HG02588 (cell line): ENCODE measurements at regions not wholly inside any gene's neighbourhood (a gene's known extent, or its start where the extent isn't known, plus 50 kb on each side); places are given as distances from the start of the nearest gene placed in this dataset.
"Not testable (repeated sequence)": the region's sequence is repeated elsewhere in the genome, so short reads cannot be mapped to it uniquely, and the experiment has no call there.

Source experiments
- ATAC-seq: cut with Tn5 transposase; IDR thresholded peaks from one replicate; pipeline ENCODE4 v1.9.1; 2021; ENCODE audit warnings: mild to moderate bottlenecking, moderate library complexity; ENCODE audit not compliant: unreplicated experiment

DNA sequence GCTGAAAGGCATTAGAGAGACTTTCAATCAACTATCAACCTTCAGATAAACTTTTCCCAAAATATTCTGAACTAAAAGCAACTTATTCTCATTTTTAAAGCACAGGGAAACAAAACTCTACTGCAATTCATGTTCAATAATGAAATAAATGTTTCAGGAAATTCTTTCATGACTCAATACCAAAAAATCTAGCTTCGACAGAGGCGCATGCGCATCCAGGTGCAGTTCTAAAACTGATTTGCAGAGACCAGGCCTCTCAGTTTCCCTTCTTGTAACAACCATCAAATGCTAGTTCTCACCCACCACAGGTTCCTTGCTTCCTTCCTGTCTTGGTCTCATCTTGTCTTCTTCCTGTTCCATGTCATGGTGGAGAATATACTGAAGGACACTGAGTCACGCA lies 55.3 kb upstream of the NRBF2 start:
- no peak for ATAC-seq

DNA sequence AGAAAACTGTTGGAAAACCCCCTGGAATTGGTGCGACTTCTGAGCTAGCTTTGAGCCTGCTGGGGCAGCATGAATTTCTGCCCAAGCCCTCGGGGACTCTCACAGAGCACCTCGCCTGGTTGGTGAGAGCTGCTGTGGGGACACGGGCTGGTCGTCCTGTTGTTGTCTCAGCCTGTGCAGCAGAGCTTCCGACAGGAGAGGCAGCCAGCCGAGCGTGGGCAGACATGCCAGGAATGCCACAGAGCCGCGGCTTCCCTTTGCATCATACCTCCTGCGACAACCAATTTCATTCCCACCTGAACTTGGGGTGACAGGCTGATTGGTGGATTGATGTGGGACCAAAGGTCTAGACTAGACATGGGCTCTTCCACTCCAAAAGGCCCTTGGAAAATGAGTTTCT lies 60.2 kb upstream of the NRBF2 start:
- ATAC-seq: no peak

DNA sequence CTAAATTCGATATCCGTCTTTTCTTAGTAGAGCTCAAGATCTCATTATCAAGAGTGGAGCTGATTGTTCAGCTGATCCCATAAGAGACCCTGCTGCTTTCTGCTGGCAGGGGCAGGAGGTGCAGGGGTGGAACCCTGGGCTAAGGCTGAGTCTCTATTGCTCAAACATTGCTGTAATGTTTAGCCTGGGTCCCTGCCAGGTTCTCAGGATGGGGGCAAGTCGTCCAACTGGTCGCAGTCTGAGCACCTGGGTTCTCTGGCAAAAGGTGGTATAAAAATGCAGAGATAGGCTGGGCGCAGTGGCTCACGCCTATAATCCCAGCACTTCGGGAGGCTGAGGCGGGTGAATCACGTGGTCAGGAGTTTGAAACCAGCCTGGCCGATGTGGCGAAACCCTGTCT lies 62.0 kb upstream of the NRBF2 start:
- ATAC-seq: no peak

DNA sequence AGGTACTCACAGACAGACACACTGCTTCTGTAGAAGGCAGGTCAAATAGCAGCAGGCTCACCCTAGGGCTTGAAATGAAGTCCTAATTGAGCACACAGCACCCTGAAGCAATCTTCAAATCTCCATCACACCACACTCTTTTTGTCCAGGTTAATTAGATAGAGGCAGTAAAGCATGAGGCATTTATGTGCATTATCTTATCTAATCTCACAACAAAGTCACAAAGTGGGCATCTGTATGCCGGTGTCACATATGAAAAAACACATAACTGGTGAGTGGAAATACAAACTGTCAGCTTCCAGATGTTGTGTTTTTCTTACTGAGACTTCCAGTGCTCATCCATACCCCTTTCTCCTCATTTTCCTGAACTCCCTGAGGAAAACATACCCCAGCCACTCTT lies 63.8 kb upstream of the NRBF2 start:
- no peak for ATAC-seq

DNA sequence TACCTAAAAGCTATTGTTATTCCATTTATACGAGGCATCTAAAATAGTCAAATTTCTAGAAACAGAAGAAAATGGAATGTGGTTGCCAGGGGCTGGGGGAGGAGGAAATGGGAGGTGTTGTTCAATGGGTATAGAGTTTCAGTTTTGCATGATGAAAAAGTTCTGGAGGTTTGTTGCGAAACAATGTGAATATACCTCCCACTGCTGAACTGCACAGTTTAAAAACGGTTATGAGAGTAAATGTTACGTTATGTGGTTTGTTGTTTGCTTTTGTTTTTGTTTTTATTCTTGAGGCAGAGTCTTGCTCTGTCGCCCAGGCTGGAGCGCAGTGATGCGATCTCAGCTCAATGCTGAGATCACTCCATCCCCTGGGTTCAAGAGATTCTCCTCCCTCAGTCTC lies 64.9 kb upstream of the NRBF2 start:
- no peak for ATAC-seq

DNA sequence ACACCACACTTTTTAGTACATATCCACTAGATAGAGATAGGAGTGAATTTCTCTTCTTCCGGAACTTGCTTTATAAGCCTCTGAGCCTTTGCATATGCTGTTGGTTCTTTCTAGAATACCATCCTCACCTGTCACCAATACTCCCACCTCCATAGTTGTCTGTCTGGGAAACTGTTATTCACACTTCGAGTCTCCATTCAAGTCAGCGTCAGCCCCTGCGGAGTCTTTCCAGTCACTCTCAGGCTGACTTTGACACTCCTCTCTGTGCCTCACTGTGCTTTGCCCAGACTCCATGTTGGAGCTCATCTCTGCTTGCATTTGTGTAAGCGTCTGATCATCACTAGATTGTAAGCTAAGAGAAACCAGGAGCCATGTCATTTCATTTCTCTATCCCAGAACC lies 66.5 kb upstream of the NRBF2 start:
- ATAC-seq: no peak

DNA sequence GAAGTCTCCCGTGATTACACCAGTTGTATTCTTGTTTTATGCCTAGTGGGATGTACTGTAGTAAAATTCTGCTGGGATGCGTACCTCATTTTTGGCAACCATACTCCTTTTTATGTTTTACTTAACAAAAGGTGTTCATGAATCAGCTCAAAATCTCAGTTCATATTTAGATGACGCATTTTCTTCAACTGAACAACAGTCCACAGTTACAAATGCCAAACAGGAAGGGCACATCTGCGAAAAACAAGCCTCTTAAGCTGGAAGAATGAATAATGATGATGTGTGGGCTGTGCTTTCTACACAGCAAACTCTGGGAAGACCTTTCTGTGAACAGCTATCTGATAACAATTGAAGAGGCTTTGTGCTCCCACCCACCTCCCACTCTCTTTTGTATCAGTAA lies 68.4 kb upstream of the NRBF2 start:
- ATAC-seq: no peak

DNA sequence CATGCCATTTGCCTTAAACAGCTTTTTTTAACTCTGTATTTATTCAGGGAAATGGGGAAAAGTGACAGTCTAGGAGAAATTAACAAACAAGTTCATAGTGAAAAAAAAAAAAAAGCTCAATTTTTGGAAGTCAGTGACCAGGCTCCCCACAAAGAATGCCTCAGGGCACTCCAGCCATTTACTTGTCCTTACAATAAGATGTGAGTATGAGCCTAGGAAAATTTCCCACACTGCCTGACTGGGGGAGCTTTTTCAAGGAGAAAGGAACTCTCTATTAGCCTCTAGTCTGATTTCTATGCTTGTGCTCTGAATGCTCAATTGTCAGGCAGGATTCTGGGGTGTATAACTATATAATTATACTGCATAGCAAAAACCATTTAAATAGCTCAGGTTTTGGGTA lies 74.9 kb upstream of the NRBF2 start:
- no peak for ATAC-seq

DNA sequence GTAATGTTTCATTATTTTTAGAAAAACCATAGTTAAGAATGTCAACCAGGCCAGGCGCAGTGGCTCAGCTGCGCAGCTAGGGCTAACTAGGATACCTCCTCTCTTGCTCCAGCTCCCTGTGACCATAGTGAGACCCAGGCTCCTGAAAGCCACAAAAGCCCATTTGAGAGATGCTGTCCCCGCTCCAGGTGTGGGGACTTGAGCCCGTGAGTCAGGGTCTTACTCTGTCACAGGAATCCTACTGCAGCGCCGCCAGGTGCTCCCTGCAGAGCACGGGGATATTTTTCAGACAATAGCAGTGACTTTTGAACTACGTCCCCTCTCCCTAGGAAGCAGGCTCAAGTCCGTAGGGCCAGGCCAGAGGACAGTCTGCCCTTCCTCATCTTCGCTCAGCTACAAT lies 75.6 kb upstream of the NRBF2 start:
- no peak for ATAC-seq

DNA sequence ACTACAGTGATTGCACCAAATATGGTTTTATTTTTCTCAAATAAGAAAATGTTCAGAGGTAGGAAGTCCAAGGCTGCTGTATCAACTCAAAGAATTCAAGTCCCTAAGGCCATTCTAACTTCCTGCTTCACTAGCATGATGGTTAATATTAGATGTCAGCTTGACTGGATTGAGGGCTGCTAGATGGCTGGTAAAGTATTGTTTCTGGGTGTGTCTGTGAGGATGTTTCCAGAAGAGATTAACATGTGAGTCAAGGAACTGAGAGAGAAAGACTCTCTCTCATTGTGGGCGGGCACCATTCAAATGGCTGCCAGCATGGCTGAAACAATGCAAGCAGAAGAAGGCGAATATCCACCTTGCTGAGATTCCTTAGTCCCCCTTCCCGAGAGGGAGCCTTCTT lies 77.4 kb upstream of the NRBF2 start:
- no peak for ATAC-seq

DNA sequence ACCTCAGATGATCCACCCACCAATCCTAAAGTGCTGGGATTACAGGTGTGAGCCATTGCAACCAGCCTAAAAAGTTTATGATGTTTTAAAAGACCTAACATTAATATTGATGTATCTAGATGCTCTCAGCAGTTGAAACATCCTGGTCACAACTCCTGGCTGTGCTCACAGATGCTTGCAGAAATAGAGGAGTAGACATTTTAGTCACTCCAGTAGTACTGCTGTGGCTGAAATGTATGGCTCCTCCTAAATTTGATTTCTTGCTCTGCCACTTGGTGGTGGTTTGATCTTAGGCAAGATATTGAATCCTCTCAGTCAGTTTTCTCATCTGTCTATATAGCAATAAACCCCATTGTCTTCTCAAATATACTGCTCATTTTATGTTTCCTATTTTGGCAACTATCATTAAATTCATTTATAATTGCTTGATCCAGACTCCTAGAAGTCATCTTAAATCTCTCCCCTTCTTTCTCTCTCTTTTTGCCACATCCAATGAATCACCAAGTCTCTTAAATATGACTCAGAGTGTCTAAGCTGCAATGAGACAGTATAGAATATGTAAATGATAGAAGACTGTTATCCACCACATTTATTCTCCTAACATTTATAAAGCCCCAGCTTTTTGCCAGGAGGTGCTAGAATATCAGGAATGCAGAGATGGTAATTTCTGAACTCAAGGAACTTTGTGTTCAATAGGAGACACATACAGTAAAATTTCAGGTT lies 78.1 kb upstream of the NRBF2 start:
- ATAC-seq: no peak

DNA sequence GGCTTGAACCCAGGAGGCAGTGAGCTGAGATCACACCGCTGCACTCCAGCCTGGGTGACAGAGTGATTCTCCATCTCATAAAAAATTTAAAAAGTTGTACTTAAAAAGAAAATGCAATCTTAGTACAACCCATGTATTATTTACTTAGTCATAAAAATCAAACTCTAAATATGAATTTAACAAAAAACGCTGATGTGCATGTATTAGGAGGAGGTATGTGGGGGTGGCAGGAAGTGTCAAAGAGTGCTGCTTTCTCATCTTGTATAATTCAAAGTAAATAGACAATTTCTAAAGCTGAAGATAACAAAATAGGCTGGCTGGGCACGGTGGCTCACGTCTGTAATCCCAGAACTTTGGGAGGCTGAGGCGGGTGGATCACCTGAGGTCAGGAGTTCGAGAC lies 81.0 kb upstream of the NRBF2 start:
- ATAC-seq: no peak

DNA sequence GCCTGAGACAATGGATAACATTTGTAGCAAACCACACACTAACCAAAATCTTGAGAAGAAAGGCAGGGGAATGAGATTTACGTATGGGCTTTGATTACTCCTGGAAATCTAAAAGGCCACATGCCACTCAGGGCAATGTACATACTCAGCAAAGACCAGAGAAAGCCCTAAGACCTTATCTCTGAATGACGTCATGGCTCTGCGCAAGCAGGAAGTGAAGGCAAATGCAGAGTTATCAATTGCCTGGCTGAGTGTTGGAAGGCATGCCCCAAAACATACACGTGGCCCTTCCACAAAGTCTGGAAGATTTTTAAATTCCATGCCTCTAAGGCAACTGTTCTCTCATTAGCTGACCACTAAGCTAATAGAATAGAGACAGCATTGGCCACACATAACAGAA lies 90.9 kb upstream of the NRBF2 start:
- no peak for ATAC-seq

DNA sequence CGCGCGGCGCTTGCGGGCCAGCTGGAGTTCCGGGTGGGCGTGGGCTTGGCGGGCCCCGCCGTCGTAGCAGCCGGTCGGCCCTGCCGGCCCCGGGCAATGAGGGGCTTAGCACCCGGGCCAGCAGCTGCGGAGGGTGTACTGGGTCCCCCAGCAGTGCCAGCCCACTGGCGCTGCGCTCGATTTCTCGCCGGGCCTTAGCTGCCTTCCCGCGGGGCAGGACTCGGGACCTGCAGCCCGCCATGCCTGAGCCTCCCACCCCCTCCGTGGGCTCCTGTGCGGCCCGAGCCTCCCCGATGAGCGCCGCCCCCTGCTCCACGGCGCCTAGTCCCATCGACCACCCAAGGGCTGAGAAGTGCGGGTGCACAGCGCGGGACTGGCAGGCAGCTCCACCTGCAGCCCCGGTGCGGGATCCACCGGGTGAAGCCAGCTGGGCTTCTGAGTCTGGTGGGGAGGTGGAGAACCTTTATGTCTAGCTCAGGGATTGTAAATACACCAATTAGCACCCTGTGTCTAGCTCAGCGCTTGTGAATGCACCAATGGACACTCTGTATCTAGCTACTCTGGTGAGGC lies 99.4 kb upstream of the NRBF2 start:
- ATAC-seq: not testable (repeated sequence)

DNA sequence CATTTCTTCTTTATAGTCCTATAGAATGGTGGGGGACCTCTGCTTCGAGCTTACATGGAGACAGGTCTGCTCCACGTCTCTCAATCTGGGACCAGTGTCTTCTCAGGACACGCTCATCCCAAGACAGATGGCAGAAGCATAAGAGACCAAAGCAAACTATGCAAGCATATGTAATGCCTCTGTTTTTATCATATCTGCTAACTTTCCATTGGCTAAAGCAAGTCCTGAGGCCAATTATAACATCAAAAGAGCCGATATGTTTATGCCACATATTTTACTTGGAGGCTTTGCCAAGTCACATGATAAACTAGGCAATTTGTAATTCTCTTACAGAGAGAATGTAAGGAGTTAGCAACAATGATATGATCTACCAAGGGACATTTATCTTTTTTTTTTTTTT lies 102.6 kb upstream of the NRBF2 start:
- ATAC-seq: no peak

DNA sequence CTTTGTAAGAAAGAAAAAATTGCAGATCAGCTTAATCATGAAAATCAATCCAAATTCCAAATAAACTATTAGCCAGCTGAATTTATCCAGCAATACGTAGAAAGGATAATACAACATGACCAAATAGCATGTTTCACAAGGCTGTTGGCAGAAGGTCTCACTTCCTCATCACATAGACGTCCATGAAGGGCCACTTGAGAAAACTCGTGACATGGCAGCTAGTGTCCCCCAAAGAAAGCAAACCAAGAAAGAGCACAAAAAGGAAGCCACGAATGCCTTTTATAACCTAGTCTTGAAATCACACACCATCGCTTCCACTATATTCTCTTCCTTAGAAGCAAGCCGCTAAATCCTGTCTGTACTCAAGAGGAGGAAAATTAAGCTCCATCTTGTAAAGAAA lies 105.6 kb upstream of the NRBF2 start:
- ATAC-seq: no peak

DNA sequence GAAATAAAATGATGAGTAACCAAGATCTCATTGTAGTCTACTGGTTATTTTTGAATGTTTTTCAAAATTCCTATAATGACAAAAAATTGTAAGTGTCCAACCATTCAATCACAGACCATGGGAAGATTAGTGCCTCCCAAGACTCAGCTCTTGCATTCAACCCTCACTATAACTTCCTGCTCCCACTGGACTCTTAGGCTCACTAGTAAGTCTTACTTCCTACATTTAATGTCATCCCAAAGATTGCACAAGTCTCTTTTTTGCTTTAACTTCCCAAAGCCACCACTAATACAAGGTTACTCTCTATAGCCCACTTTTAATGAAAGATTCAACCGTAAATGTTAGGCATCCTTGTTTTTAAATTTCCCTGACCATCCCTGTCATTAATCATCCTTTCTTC lies 111.9 kb upstream of the NRBF2 start:
- ATAC-seq: no peak

DNA sequence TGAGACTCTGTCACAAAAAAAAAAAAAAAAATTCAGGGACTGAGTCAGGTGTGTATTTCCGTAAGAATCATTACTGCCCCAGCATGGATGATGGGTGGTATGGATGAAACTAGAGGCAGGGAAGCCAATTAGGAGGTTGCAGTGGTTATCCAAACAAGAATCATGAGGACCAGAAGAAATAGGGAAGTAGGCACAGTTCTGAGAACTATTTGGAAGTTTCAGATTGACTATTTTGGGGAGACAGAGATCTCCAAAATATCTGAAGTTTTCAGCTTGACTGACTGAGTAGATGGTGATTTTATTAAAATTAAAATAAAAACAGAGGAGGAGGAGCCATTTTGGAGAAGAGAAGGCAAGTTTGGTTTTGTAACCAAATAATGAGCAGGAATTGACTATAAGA lies 119.4 kb upstream of the NRBF2 start:
- ATAC-seq: no peak

DNA sequence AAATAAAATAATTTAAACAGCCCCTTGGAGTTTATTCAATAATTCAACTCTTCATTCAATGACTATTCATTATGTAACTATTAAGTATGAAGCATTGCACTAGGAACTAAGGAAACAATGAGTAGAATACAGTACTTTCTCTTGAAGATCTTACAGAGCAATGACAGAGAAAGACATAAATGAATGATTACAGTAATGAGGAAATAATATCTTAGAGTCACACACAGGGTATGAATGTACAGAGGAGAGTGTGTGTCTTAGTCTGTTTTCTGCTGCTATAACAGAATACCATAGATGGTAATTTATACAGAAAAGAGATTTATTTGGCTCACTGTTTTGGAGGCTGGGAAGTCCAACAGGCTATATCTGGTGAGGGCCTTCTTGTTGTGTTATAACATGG lies 120.5 kb upstream of the NRBF2 start:
- no peak for ATAC-seq

DNA sequence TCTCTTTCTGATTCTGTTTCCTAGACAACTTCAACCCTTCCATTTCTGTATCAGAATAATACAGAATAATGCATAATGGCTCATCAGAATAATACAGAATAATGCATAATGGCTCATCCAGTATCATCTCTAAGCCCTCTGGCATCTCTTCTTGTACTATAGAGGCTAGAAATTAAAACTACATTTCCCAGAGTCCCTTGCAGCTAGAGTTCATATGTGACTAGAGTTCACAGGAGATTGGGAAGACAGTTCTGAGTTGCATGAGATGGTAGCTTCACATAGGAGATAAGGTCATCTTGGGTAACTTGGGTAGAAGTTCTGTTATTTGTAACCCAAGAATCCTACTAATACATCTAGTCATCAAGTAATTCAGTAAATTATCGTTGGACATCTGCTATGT lies 122.9 kb upstream of the NRBF2 start:
- ATAC-seq: no peak

DNA sequence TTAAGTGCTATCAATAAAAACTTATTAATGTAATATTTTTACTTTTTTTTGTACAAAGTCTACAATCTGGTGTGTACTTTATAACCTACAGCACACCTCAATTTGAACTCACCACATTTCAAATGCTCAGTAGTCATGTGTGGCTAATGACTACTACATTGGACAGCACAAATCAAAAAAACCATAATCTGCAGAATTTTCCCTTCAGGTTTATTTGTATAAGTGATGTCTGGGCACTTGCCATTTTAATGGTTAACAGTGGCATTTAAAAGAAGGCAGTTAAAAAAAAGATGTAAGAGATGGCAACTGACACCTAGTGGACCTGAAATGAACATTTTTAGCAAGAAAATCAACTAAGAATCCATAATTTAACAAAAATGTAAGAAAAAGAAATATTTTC lies 124.6 kb upstream of the NRBF2 start:
- no peak for ATAC-seq

DNA sequence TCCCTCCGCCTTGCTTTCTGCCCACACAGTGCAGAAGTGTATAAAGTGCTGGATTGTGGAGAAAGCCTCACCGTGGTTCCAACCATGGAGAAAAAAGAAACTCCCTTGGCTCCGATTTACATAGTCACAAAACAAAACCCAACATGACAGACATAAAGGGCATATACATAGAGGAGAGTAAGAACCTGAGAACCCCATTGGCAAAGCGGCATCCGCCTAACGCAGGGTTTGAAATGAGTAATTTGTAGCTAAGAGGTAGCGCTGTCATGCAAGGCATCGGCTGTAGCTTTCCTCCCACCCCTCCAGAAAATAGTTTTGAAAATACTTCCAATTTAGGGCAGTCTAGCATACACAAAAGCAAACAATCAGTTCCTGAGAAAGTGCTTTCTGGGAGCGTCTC lies 126.0 kb upstream of the NRBF2 start:
- no peak for ATAC-seq

DNA sequence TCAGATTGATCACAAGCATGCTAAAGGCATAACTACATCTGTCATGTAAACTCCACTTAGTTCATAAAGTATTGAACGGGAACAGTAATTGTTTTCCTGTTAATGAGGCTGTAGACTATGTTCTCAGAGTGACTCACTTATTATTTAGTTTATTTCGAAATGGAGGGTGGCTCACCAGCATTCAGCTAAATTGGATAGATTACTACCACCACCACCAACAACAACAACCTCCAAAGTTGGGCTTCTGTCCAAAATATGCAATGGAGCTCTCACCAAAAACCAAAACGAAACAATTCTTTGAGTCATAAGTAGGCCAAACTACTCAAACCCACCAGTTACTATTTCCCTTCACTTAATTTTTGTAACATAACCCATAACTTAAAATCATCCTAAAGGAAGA lies 127.9 kb upstream of the NRBF2 start:
- no peak for ATAC-seq
